A673 (cell line): ENCODE measurements at regions not wholly inside any gene's neighbourhood (a gene's known extent, or its start where the extent isn't known, plus 50 kb on each side); places are given as distances from the start of the nearest gene placed in this dataset.
"Not testable (repeated sequence)": the region's sequence is repeated elsewhere in the genome, so short reads cannot be mapped to it uniquely, and the experiment has no call there.

ENCODE experiments used
- EZH2 ChIP-seq: fragments of 200-600 bp; sonication (generic); IDR thresholded peaks from 2 replicates; pipeline ENCODE4 v1.6.1; 2017; ENCODE audit warnings: borderline replicate concordance, low read depth, mild to moderate bottlenecking, mixed read lengths, antibody characterized with exemption, low read length; ENCODE audit not compliant: poor library complexity, severe bottlenecking
- TF ChIP-seq, protein P1 (sequence below): fragments of 300-800, 200-600 bp; sonication (generic); conservative IDR thresholded peaks from 2 replicates; pipeline ENCODE4 v1.5.1; 2017; ENCODE audit warnings: low read depth, mild to moderate bottlenecking, antibody characterized with exemption, low read length, moderate library complexity, mixed read lengths

- TF ChIP-seq, protein P1, sequence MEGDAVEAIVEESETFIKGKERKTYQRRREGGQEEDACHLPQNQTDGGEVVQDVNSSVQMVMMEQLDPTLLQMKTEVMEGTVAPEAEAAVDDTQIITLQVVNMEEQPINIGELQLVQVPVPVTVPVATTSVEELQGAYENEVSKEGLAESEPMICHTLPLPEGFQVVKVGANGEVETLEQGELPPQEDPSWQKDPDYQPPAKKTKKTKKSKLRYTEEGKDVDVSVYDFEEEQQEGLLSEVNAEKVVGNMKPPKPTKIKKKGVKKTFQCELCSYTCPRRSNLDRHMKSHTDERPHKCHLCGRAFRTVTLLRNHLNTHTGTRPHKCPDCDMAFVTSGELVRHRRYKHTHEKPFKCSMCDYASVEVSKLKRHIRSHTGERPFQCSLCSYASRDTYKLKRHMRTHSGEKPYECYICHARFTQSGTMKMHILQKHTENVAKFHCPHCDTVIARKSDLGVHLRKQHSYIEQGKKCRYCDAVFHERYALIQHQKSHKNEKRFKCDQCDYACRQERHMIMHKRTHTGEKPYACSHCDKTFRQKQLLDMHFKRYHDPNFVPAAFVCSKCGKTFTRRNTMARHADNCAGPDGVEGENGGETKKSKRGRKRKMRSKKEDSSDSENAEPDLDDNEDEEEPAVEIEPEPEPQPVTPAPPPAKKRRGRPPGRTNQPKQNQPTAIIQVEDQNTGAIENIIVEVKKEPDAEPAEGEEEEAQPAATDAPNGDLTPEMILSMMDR, result not testable (repeated sequence)
- TF ChIP-seq EZH2, result not testable (repeated sequence)
Measured at GRCh38 chr15:75792236-75792635, 51.0 kb upstream of the UBE2Q2 start.
